Osteoblast (primary cell): ENCODE measurements at regions not wholly inside any gene's neighbourhood (a gene's known extent, or its start where the extent isn't known, plus 50 kb on each side); places are given as distances from the start of the nearest gene placed in this dataset.

Experiments
- DNase-seq: peaks from one replicate; pipeline ENCODE4 v3.0.0; 2011; ENCODE audit warnings: low spot score, mixed read lengths; ENCODE audit not compliant: insufficient read length; ENCODE audit errors: missing footprints
- H2AFZ ChIP-seq: 2 replicates; pipeline ENCODE4 v1.6.0; 2011; ENCODE audit warnings: mild to moderate bottlenecking, low read length
- H3K27ac ChIP-seq: 2 replicates; pipeline ENCODE4 v1.5.1; 2011; ENCODE audit warnings: mild to moderate bottlenecking, low read depth, low read length, moderate library complexity
- H3K27me3 ChIP-seq: 2 replicates; pipeline ENCODE4 v1.6.0; 2012; ENCODE audit warnings: mild to moderate bottlenecking, control low read depth, inconsistent platforms, low read length, moderate library complexity; ENCODE audit not compliant: insufficient read depth
- H3K36me3 ChIP-seq: 2 replicates; pipeline ENCODE4 v1.5.1; 2011; ENCODE audit warnings: mild to moderate bottlenecking, low read length, control low read depth, moderate library complexity; ENCODE audit not compliant: insufficient read depth
- H3K4me1 ChIP-seq: 2 replicates; pipeline ENCODE4 v1.5.1; 2011; ENCODE audit warnings: mild to moderate bottlenecking, low read length, control low read depth, moderate library complexity; ENCODE audit not compliant: insufficient read depth
- H3K4me2 ChIP-seq: 2 replicates; pipeline ENCODE4 v1.6.0; 2011; ENCODE audit warnings: mild to moderate bottlenecking, low read length; ENCODE audit not compliant: insufficient read depth
- H3K4me3 ChIP-seq: fragments of 200-600 bp; sonication (generic); 3 replicates; pipeline ENCODE4 v1.5.1; 2012; ENCODE audit warnings: mild to moderate bottlenecking, low read length, inconsistent platforms; ENCODE audit not compliant: insufficient read depth
- H3K79me2 ChIP-seq: 2 replicates; pipeline ENCODE4 v1.6.0; 2012; ENCODE audit warnings: mild to moderate bottlenecking, low read length, control low read depth, inconsistent platforms; ENCODE audit not compliant: insufficient read depth
- H3K9me3 ChIP-seq: 2 replicates; pipeline ENCODE4 v1.5.1; 2011; ENCODE audit warnings: low read depth, low read length, control low read depth
- H4K20me1 ChIP-seq: 2 replicates; pipeline ENCODE4 v1.6.0; 2012; ENCODE audit warnings: mild to moderate bottlenecking, low read length, control low read depth; ENCODE audit not compliant: insufficient read depth
- CTCF ChIP-seq: IDR thresholded peaks from 2 replicates; pipeline ENCODE4 v1.5.1; 2011; ENCODE audit warnings: mild to moderate bottlenecking, low read depth, low read length, moderate library complexity; ENCODE audit errors: extremely low read depth

GRCh38 chr1:79652426-79652825, 645.9 kb upstream of the ADGRL4 start:
- Histone ChIP-seq H3K27me3 (no peaks in the 10 kb centered on the region), H3K27ac (no peak overlapping the region), H3K9me3 (no peaks in the 10 kb centered on the region), H3K36me3 (no peaks in the 10 kb centered on the region), H2AFZ (no peak overlapping the region), H3K4me2 (no peak overlapping the region), H4K20me1 (no peaks in the 10 kb centered on the region), H3K79me2 (no peaks in the 10 kb centered on the region), H3K4me3 (no peak overlapping the region), H3K4me1 (no peaks in the 10 kb centered on the region)
- TF ChIP-seq CTCF, result no peak
- DNase-seq, result no peak

- Histone ChIP-seq H3K4me3 (no peak overlapping the region), H3K4me1 (no peaks in the 10 kb centered on the region), H3K9me3 (no peaks in the 10 kb centered on the region), H3K36me3 (no peaks in the 10 kb centered on the region), H3K79me2 (no peaks in the 10 kb centered on the region), H2AFZ (no peak overlapping the region), H3K27ac (no peak overlapping the region), H4K20me1 (no peaks in the 10 kb centered on the region), H3K27me3 (no peaks in the 10 kb centered on the region), H3K4me2 (no peak overlapping the region)
- DNase-seq, result no peak
- TF ChIP-seq CTCF, result no peak
Measured at GRCh38 chr1:79648126-79648525, 641.6 kb upstream of the ADGRL4 start.

- no peak for DNase-seq
- Histone ChIP-seq H3K27ac (no peak overlapping the region), H3K27me3 (no peaks in the 10 kb centered on the region), H4K20me1 (no peaks in the 10 kb centered on the region), H3K36me3 (no peaks in the 10 kb centered on the region), H2AFZ (no peak overlapping the region), H3K4me2 (no peak overlapping the region), H3K79me2 (no peaks in the 10 kb centered on the region), H3K4me3 (no peak overlapping the region), H3K4me1 (no peaks in the 10 kb centered on the region), H3K9me3 (no peaks in the 10 kb centered on the region)
- no peak for TF ChIP-seq CTCF
Measured at GRCh38 chr1:79646880-79647279, 640.4 kb upstream of the ADGRL4 start.

GRCh38 chr1:79638382-79638781, 631.9 kb upstream of the ADGRL4 start:
- Histone ChIP-seq H3K9me3 (no peaks in the 10 kb centered on the region), H3K27me3 (no peaks in the 10 kb centered on the region), H3K27ac (no peak overlapping the region), H3K79me2 (no peaks in the 10 kb centered on the region), H4K20me1 (no peaks in the 10 kb centered on the region), H3K4me3 (no peak overlapping the region), H3K4me1 (no peaks in the 10 kb centered on the region), H3K36me3 (no peaks in the 10 kb centered on the region), H3K4me2 (no peak overlapping the region), H2AFZ (no peak overlapping the region)
- no peak for TF ChIP-seq CTCF
- DNase-seq, result no peak
